Left ventricle myocardium inferior (tissue), 1 donor: ENCODE measurements at regions not wholly inside any gene's neighbourhood (a gene's known extent, or its start where the extent isn't known, plus 50 kb on each side); places are given as distances from the start of the nearest gene placed in this dataset.

Experiments used
- DNase-seq: peaks from one replicate; pipeline ENCODE4 v3.0.0-alpha.2; 2020
- H3K27ac ChIP-seq: fragments of 200-600 bp; replicated peaks from 2 replicates; pipeline ENCODE4 v1.8.0; 2021
- H3K27me3 ChIP-seq: fragments of 200-600 bp; 2 replicates; pipeline ENCODE4 v1.8.0; 2021; ENCODE audit warnings: low read depth
- H3K36me3 ChIP-seq: fragments of 200-600 bp; 2 replicates; pipeline ENCODE4 v1.8.0; 2021
- H3K4me1 ChIP-seq: fragments of 200-600 bp; 2 replicates; pipeline ENCODE4 v1.8.0; 2021
- H3K4me3 ChIP-seq: fragments of 200-600 bp; 2 replicates; pipeline ENCODE4 v1.8.0; 2021; ENCODE audit warnings: mild to moderate bottlenecking, moderate library complexity
- H3K9me3 ChIP-seq: fragments of 200-600 bp; replicated peaks from 2 replicates; pipeline ENCODE4 v1.8.0; 2021
- intact Hi-C: fragments of 100-400 bp; cut with micrococcal nuclease; formaldehyde crosslinking; loops from one replicate; pipeline ENCODE4 v1.11.0; 2022
- TF ChIP-seq, protein P1 (sequence below): fragments of 200-600 bp; IDR thresholded peaks from 2 replicates; pipeline ENCODE4 v1.8.0; 2021; ENCODE audit warnings: antibody characterized with exemption, mild to moderate bottlenecking, borderline replicate concordance
- donor health status: DM: no; HTN: yes; CAD: no; lungs with severe emphysema.

DNA sequence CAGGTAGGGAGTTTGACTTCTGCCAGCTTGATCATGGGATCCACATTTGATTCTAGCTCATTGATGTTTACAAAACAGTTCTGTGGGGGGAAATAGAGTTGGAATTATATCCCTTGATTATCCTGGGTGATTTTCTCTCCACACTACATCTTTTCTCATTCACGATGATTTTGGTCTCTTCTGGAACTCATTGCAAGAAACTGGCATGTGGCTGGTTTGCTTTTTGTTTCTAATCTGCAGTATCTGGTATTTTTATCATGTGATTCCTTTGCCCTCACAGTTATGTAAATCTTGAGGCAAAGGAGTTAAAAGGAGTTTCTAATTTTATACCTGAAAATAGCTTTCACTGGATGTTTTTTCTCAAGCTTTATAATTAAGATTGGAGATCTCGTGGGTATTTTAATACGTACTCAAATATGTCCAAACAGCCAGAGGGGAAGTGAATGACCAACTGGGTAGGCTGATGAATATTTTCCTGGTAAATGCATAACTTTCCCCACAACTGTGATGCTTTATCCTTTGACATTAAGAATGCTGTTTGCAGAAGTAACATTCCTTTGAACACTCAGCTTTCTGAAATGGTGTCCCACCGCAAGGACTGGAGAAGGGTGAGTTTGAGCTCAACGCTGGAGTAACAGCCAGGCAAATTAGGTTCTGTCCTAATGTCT lies 502.9 kb upstream of the ZEB2 start:
- no peaks in the 10 kb centered on the region for H3K9me3 ChIP-seq
- intact Hi-C loops = no loop called here
- no peaks in the 10 kb centered on the region for H3K27me3 ChIP-seq
- no peak overlapping the region for H3K4me3 ChIP-seq
- no peaks in the 10 kb centered on the region for H3K36me3 ChIP-seq
- peaks cover 18% of the 10 kb centered on the region for H3K4me1 ChIP-seq
- TF ChIP-seq, protein P1, sequence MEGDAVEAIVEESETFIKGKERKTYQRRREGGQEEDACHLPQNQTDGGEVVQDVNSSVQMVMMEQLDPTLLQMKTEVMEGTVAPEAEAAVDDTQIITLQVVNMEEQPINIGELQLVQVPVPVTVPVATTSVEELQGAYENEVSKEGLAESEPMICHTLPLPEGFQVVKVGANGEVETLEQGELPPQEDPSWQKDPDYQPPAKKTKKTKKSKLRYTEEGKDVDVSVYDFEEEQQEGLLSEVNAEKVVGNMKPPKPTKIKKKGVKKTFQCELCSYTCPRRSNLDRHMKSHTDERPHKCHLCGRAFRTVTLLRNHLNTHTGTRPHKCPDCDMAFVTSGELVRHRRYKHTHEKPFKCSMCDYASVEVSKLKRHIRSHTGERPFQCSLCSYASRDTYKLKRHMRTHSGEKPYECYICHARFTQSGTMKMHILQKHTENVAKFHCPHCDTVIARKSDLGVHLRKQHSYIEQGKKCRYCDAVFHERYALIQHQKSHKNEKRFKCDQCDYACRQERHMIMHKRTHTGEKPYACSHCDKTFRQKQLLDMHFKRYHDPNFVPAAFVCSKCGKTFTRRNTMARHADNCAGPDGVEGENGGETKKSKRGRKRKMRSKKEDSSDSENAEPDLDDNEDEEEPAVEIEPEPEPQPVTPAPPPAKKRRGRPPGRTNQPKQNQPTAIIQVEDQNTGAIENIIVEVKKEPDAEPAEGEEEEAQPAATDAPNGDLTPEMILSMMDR = no peak
- no peak for DNase-seq
- peak overlapping the region; percentile 56 for H3K27ac ChIP-seq

DNA sequence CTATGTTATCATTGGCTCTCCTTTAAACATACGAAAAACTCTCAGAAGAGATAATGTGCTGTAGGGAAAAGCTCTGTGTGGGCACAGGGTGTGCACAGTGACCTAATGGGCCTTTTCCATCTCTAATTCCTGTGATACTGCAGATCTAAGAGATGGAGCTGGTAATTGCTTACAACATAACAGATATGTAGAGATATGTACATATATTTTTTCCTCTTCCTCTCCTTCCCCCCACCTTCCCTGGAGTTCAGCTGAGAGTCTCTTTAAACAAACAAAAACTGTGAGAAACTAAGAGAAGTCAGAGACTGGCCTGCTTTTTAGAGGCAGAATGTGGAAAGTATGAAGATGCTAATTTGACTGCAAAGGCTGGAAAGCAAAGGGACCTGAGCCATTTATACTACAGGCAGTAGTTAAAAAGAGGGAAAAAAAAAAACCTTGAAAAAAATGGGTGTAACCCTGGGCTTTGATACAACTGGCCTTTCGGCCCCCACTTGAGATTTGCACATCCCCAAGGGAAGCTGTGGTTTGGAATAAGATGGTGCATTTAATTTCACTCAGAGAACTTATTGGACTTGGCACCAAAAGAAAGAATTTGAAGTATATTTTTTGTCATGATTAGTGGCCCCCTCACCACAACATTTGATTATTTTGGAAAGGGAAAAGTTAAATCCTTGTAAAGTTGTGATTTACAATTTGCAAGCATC lies 502.2 kb upstream of the ZEB2 start:
- no peaks in the 10 kb centered on the region for H3K9me3 ChIP-seq
- no peak for DNase-seq
- H3K27me3 ChIP-seq = no peaks in the 10 kb centered on the region
- peak overlapping the region; percentile 56 for H3K27ac ChIP-seq
- intact Hi-C loops = no loop called here
- peaks cover 14% of the 10 kb centered on the region for H3K4me1 ChIP-seq
- TF ChIP-seq, protein P1 = no peak
- H3K36me3 ChIP-seq = no peaks in the 10 kb centered on the region
- no peak overlapping the region for H3K4me3 ChIP-seq

DNA sequence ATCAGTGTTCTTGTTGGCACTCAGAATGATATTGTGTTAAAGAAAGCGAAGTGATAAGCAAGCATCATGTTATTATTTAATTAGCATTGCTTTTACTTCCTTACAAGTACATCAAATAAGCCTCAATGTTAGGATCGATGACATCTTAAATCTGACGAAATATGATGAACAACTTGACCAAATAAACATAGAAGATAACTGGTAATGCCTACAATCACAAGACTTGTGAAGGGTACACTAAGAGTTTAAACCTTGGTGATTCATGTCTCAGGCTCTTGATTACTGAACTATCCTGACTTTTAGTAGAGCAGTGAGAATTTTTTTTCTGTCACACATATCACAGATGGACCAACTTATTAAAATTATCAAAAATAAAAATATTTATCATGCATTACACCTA lies 500.8 kb upstream of the ZEB2 start:
- intact Hi-C loops = no loop called here
- DNase-seq = no peak
- Histone ChIP-seq H3K4me3 (no peak overlapping the region), H3K27me3 (no peaks in the 10 kb centered on the region), H3K9me3 (no peaks in the 10 kb centered on the region), H3K36me3 (no peaks in the 10 kb centered on the region), H3K4me1 (peaks cover 9% of the 10 kb centered on the region), H3K27ac (no peak overlapping the region)
- TF ChIP-seq, protein P1 = no peak

DNA sequence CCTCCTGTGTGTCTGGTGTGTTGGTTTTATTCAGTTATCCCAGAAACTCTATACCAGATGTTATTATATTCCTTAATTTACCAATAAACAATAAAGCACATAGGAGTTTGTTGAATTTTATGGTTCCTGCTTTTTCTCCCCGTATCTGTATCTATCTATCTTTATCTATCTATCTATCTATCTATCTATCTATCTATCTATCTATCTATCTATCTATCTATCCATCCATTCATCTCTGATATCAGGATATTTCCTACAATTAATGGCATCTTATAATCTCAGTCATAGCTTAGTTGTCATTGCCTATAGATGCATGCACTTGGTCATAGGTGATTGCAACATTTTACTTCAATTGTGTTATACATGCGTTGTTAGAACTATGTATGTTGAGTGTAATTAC lies 500.2 kb upstream of the ZEB2 start:
- no peak overlapping the region for H3K4me3 ChIP-seq
- no peaks in the 10 kb centered on the region for H3K36me3 ChIP-seq
- TF ChIP-seq, protein P1 = no peak
- H3K27me3 ChIP-seq = no peaks in the 10 kb centered on the region
- DNase-seq = no peak
- H3K4me1 ChIP-seq = peaks cover 9% of the 10 kb centered on the region
- intact Hi-C loops = no loop called here
- H3K9me3 ChIP-seq = no peaks in the 10 kb centered on the region
- H3K27ac ChIP-seq = no peak overlapping the region

DNA sequence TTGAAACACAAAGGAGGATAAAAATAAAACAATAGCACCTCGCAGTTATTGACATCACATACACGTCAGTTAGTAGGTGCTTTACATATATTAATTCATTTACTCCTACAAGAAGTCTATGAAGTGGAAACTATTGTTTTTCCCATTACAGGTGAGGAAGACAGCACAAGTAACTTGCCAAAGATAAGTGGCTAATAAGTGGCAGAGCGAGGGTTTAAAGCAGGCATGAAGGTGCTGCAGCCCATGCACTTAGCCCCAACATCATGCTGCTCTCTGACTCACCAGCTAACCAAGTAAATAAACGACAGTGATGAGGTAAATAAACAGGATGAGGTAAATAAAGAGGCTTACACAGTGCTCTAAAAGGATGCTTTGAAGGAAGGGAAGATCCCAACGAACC lies 498.6 kb upstream of the ZEB2 start:
- no peak overlapping the region for H3K27ac ChIP-seq
- no peaks in the 10 kb centered on the region for H3K9me3 ChIP-seq
- H3K4me1 ChIP-seq = peaks cover 9% of the 10 kb centered on the region
- no peak overlapping the region for H3K4me3 ChIP-seq
- H3K36me3 ChIP-seq = no peaks in the 10 kb centered on the region
- no peaks in the 10 kb centered on the region for H3K27me3 ChIP-seq
- no peak for DNase-seq
- intact Hi-C loops = no loop called here
- TF ChIP-seq, protein P1 = no peak
